Liver (tissue), 8 donors: ENCODE measurements at regions not wholly inside any gene's neighbourhood (a gene's known extent, or its start where the extent isn't known, plus 50 kb on each side); places are given as distances from the start of the nearest gene placed in this dataset.

ENCODE experiments used
- DNase-seq: peaks from one replicate; pipeline ENCODE4 v3.0.0-alpha.2; 2017; ENCODE audit warnings: low spot score
- H3K27ac ChIP-seq, 2 donors: one replicate each; pipeline ENCODE4 v1.7.0; 2013; ENCODE audit warnings: inconsistent platforms in 2 of 2, low read length in 2 of 2, control low read depth in 1 of 2, low read depth in 1 of 2, mild to moderate bottlenecking in 1 of 2
- H3K27me3 ChIP-seq, 4 donors: one replicate each; pipeline versions ENCODE4 v1.6.1 to v1.7.0; 2013; ENCODE audit warnings: low read length in 3 of 4, inconsistent platforms in 1 of 4, mild to moderate bottlenecking in 1 of 4, moderate library complexity in 1 of 4; ENCODE audit not compliant: control insufficient read depth in 4 of 4, insufficient read depth in 4 of 4
- H3K36me3 ChIP-seq, 4 donors: one replicate each; pipeline versions ENCODE4 v1.6.1 to v1.7.0; 2013; ENCODE audit warnings: low read length in 3 of 4, mild to moderate bottlenecking in 3 of 4, low read depth in 1 of 4, moderate library complexity in 1 of 4; ENCODE audit not compliant: control insufficient read depth in 4 of 4, insufficient read depth in 3 of 4
- H3K4me1 ChIP-seq, 4 donors: one replicate each; pipeline versions ENCODE4 v1.6.1 to v1.7.0; 2013; ENCODE audit warnings: low read length in 3 of 4, mild to moderate bottlenecking in 3 of 4, moderate library complexity in 1 of 4; ENCODE audit not compliant: control insufficient read depth in 4 of 4, insufficient read depth in 4 of 4
- H3K4me3 ChIP-seq, 3 donors: one replicate each; pipeline versions ENCODE4 v1.6.1 to v1.7.0; 2013; ENCODE audit warnings: low read length in 3 of 3, control low read depth in 1 of 3, low read depth in 1 of 3, mild to moderate bottlenecking in 1 of 3
- H3K9ac ChIP-seq, 2 donors: one replicate each; pipeline ENCODE4 v1.7.0; 2013; ENCODE audit warnings: low read length in 2 of 2, mild to moderate bottlenecking in 2 of 2, moderate library complexity in 2 of 2, control low read depth in 1 of 2, low read depth in 1 of 2
- H3K9me3 ChIP-seq, 4 donors: one replicate each; pipeline versions ENCODE4 v1.6.1 to v1.7.0; 2013; ENCODE audit warnings: low read length in 3 of 4; ENCODE audit not compliant: control insufficient read depth in 4 of 4
- EGR1 ChIP-seq, 2 donors: IDR thresholded peaks; 2 replicates each; pipeline ENCODE4 v1.6.1; 2016 to 2018; ENCODE audit warnings: antibody characterized with exemption in 2 of 2, low read depth in 2 of 2
- FOXA1 ChIP-seq: IDR thresholded peaks from 2 replicates; pipeline ENCODE4 v1.6.1; 2016; ENCODE audit warnings: antibody characterized with exemption
- FOXA2 ChIP-seq: IDR thresholded peaks from 2 replicates; pipeline ENCODE4 v1.6.1; 2016; ENCODE audit warnings: antibody characterized with exemption
- GABPA ChIP-seq, 2 donors: IDR thresholded peaks in 1 of 2; conservative IDR thresholded peaks in 1 of 2; 2 replicates each; pipeline ENCODE4 v1.6.1; 2016; ENCODE audit warnings: antibody characterized with exemption in 2 of 2, mild to moderate bottlenecking in 1 of 2, moderate library complexity in 1 of 2
- HNF4A ChIP-seq, 2 donors: conservative IDR thresholded peaks; 2 replicates each; pipeline ENCODE4 v1.6.1; 2016; ENCODE audit warnings: antibody characterized with exemption in 2 of 2, mild to moderate bottlenecking in 2 of 2
- HNF4G ChIP-seq: IDR thresholded peaks from 2 replicates; pipeline ENCODE4 v1.6.1; 2016; ENCODE audit warnings: antibody characterized with exemption
- JUND ChIP-seq, 2 donors: IDR thresholded peaks; 2 replicates each; pipeline ENCODE4 v1.6.1; 2016; ENCODE audit warnings: antibody characterized with exemption in 2 of 2
- NR2F2 ChIP-seq: IDR thresholded peaks from 2 replicates; pipeline ENCODE4 v1.6.1; 2016; ENCODE audit warnings: antibody characterized with exemption
- RAD21 ChIP-seq, 2 donors: IDR thresholded peaks; 2 replicates each; pipeline ENCODE4 v1.6.1; 2016; ENCODE audit warnings: antibody characterized with exemption in 2 of 2, mild to moderate bottlenecking in 2 of 2
- RXRA ChIP-seq, 2 donors: IDR thresholded peaks; 2 replicates each; pipeline ENCODE4 v1.6.1; 2017 to 2018; ENCODE audit warnings: antibody characterized with exemption in 2 of 2, mild to moderate bottlenecking in 1 of 2
- SP1 ChIP-seq: IDR thresholded peaks from 2 replicates; pipeline ENCODE4 v1.6.1; 2018; ENCODE audit warnings: antibody characterized with exemption, mild to moderate bottlenecking
- TAF1 ChIP-seq: conservative IDR thresholded peaks from 2 replicates; pipeline ENCODE4 v1.6.1; 2016; ENCODE audit warnings: antibody characterized with exemption, mild to moderate bottlenecking
- YY1 ChIP-seq: IDR thresholded peaks from 2 replicates; pipeline ENCODE4 v1.6.1; 2016; ENCODE audit warnings: antibody characterized with exemption, mild to moderate bottlenecking
- WGBS: extraction: QIAGEN DNeasy Blood & Tissue Kit; methylation state at CpG from one replicate; pipeline ENCODE4 v1.1.7; 2013; 5-methylcytosine and 5-hydroxymethylcytosine counted together
- TF ChIP-seq, protein P1 (sequence below): IDR thresholded peaks from 2 replicates; pipeline ENCODE4 v1.6.1; 2016; ENCODE audit warnings: antibody characterized with exemption
- TF ChIP-seq, protein P2 (sequence below): fragments of 150-350 bp; IDR thresholded peaks from 2 replicates; pipeline ENCODE4 v1.5.1; 2017; ENCODE audit warnings: improper control_type of control experiment, low read depth, low read length; ENCODE audit not compliant: missing input control
- TF ChIP-seq, protein P3 (sequence below): IDR thresholded peaks from 2 replicates; pipeline ENCODE4 v1.6.1; 2016; ENCODE audit warnings: antibody characterized with exemption
- TF ChIP-seq, protein P4 (sequence below): IDR thresholded peaks from 2 replicates; pipeline ENCODE4 v1.6.1; 2016; ENCODE audit warnings: antibody characterized with exemption, mild to moderate bottlenecking
- TF ChIP-seq, protein P5 (sequence below): IDR thresholded peaks from 2 replicates; pipeline ENCODE4 v1.6.1; 2016; ENCODE audit warnings: antibody characterized with exemption
- donor health status: healthy.
- donor health status: healthy.
- donor health status: healthy.
- donor health status: healthy.
- donor health status: healthy.

DNA sequence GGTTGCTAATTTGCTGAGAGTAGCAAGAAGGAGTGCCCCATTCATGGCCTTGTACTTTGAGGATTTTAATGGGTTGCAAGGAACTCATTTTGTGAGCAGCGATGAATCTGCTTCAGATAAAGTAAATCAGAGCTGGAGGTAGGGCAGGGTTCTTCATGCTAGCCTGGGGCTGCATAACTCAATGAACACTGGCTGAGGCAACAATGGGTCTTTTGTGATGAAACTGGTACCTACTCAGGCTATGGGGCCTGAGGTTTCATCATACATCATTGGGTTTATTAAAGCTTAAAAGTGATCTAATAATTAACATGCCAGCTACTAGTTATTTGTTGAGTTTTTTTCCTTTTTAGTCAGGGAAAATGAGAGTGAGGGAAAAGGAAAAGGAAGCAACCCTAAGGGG lies 106.9 kb downstream of the FAM50B start:
- Histone ChIP-seq H3K36me3 (no peaks in the 10 kb centered on the region), H3K27ac (no peak overlapping the region), H3K9ac (no peak overlapping the region), H3K9me3 (no peaks in the 10 kb centered on the region), H3K27me3 (no peaks in the 10 kb centered on the region), H3K4me3 (no peak overlapping the region), H3K4me1 (no peaks in the 10 kb centered on the region)
- WGBS = 94% methylated on average over 1 of the region's 1 CpG
- TF ChIP-seq FOXA2 (no peak), YY1 (no peak), HNF4G (no peak), RAD21 (IDR thresholded peaks at IDR 0.05) (no peak), TAF1 (no peak), NR2F2 (no peak)
- TF ChIP-seq, protein P1, sequence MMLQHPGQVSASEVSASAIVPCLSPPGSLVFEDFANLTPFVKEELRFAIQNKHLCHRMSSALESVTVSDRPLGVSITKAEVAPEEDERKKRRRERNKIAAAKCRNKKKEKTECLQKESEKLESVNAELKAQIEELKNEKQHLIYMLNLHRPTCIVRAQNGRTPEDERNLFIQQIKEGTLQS = no peak
- TF ChIP-seq, protein P2, sequence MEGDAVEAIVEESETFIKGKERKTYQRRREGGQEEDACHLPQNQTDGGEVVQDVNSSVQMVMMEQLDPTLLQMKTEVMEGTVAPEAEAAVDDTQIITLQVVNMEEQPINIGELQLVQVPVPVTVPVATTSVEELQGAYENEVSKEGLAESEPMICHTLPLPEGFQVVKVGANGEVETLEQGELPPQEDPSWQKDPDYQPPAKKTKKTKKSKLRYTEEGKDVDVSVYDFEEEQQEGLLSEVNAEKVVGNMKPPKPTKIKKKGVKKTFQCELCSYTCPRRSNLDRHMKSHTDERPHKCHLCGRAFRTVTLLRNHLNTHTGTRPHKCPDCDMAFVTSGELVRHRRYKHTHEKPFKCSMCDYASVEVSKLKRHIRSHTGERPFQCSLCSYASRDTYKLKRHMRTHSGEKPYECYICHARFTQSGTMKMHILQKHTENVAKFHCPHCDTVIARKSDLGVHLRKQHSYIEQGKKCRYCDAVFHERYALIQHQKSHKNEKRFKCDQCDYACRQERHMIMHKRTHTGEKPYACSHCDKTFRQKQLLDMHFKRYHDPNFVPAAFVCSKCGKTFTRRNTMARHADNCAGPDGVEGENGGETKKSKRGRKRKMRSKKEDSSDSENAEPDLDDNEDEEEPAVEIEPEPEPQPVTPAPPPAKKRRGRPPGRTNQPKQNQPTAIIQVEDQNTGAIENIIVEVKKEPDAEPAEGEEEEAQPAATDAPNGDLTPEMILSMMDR = no peak
- TF ChIP-seq, protein P3, sequence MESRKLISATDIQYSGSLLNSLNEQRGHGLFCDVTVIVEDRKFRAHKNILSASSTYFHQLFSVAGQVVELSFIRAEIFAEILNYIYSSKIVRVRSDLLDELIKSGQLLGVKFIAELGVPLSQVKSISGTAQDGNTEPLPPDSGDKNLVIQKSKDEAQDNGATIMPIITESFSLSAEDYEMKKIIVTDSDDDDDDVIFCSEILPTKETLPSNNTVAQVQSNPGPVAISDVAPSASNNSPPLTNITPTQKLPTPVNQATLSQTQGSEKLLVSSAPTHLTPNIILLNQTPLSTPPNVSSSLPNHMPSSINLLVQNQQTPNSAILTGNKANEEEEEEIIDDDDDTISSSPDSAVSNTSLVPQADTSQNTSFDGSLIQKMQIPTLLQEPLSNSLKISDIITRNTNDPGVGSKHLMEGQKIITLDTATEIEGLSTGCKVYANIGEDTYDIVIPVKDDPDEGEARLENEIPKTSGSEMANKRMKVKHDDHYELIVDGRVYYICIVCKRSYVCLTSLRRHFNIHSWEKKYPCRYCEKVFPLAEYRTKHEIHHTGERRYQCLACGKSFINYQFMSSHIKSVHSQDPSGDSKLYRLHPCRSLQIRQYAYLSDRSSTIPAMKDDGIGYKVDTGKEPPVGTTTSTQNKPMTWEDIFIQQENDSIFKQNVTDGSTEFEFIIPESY = no peak
- no peak for DNase-seq

DNA sequence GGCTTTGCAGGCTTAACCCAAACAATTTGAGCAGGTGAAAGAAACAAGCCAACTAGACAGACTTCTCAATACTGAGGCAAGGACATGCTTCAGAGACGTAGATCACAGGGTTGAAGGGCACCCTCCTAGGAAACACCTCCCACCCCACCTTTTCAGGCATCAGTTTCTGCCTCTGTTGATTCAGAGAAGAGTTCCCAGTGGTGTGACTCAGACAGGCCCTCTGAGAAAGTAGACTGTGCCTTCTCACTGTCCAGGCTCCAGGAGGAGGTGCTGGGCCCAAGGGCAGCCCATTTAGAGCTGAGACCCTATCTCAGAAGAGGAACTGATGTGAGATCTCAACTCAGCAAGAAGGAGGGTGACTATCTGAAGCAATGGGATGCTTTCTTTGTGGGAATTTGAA lies 108.1 kb downstream of the FAM50B start:
- TF ChIP-seq, protein P3 = no peak
- TF ChIP-seq, protein P4, sequence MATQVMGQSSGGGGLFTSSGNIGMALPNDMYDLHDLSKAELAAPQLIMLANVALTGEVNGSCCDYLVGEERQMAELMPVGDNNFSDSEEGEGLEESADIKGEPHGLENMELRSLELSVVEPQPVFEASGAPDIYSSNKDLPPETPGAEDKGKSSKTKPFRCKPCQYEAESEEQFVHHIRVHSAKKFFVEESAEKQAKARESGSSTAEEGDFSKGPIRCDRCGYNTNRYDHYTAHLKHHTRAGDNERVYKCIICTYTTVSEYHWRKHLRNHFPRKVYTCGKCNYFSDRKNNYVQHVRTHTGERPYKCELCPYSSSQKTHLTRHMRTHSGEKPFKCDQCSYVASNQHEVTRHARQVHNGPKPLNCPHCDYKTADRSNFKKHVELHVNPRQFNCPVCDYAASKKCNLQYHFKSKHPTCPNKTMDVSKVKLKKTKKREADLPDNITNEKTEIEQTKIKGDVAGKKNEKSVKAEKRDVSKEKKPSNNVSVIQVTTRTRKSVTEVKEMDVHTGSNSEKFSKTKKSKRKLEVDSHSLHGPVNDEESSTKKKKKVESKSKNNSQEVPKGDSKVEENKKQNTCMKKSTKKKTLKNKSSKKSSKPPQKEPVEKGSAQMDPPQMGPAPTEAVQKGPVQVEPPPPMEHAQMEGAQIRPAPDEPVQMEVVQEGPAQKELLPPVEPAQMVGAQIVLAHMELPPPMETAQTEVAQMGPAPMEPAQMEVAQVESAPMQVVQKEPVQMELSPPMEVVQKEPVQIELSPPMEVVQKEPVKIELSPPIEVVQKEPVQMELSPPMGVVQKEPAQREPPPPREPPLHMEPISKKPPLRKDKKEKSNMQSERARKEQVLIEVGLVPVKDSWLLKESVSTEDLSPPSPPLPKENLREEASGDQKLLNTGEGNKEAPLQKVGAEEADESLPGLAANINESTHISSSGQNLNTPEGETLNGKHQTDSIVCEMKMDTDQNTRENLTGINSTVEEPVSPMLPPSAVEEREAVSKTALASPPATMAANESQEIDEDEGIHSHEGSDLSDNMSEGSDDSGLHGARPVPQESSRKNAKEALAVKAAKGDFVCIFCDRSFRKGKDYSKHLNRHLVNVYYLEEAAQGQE = no peak
- TF ChIP-seq RXRA (IDR thresholded peaks at IDR 0.05) = no peak
- no peak for TF ChIP-seq RAD21 (IDR thresholded peaks at IDR 0.05)
- TF ChIP-seq HNF4G = no peak
- no peak for TF ChIP-seq JUND (IDR thresholded peaks at IDR 0.05)
- no peak for TF ChIP-seq NR2F2
- no peak for TF ChIP-seq FOXA2
- TF ChIP-seq YY1 = no peak
- no peak for TF ChIP-seq SP1
- TF ChIP-seq, protein P1 = no peak
- no peak for TF ChIP-seq FOXA1
- TF ChIP-seq, protein P5, sequence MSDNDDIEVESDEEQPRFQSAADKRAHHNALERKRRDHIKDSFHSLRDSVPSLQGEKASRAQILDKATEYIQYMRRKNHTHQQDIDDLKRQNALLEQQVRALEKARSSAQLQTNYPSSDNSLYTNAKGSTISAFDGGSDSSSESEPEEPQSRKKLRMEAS = no peak
- no peak for TF ChIP-seq EGR1 (IDR thresholded peaks at IDR 0.05; ENCODE audit: low read depth in 2 of 2)
- TF ChIP-seq HNF4A (conservative IDR thresholded peaks at IDR 0.05) = no peak
- TF ChIP-seq GABPA (IDR thresholded peaks at IDR 0.05 in 1 of 2, conservative IDR thresholded peaks at IDR 0.05 in 1 of 2) = no peak
- TF ChIP-seq, protein P2 = no peak
- WGBS = 96% methylated on average over 1 of the region's 1 CpG
- Histone ChIP-seq H3K36me3 (no peaks in the 10 kb centered on the region), H3K27ac (no peak overlapping the region), H3K4me1 (no peaks in the 10 kb centered on the region), H3K4me3 (no peak overlapping the region), H3K9ac (no peak overlapping the region), H3K27me3 (no peaks in the 10 kb centered on the region), H3K9me3 (no peaks in the 10 kb centered on the region)
- DNase-seq = no peak
